Activated T-cell treated with anti-CD3 and anti-CD28 coated beads, Interleukin-2, amount 50 U/mL, for 24 hours (primary cell): ENCODE measurements at regions not wholly inside any gene's neighbourhood (a gene's known extent, or its start where the extent isn't known, plus 50 kb on each side); places are given as distances from the start of the nearest gene placed in this dataset.

ENCODE experiments used
- DNase-seq: peaks from one replicate; pipeline ENCODE4 v3.0.0-alpha.2; 2020
- H3K27ac Mint-ChIP-seq: 2 replicates; pipeline ENCODE4 v1.8.0; 2020; ENCODE audit warnings: mild to moderate bottlenecking, mixed read lengths
- H3K27me3 Mint-ChIP-seq: 2 replicates; pipeline ENCODE4 v1.8.0; 2020; ENCODE audit warnings: mixed read lengths
- H3K36me3 Mint-ChIP-seq: 2 replicates; pipeline ENCODE4 v1.8.0; 2020; ENCODE audit warnings: low read depth, mixed read lengths
- H3K4me1 Mint-ChIP-seq: 2 replicates; pipeline ENCODE4 v1.8.0; 2020; ENCODE audit warnings: low read depth, mixed read lengths
- H3K4me3 Mint-ChIP-seq: 2 replicates; pipeline ENCODE4 v1.8.0; 2020; ENCODE audit warnings: mild to moderate bottlenecking, moderate library complexity, mixed read lengths
- H3K9me3 Mint-ChIP-seq: 2 replicates; pipeline ENCODE4 v1.8.0; 2020; ENCODE audit warnings: mixed read lengths

GRCh38 chr2:237244976-237245646 lies 159.4 kb downstream of the COPS8 start:
- H3K36me3 Mint-ChIP-seq, result no peaks in the 10 kb centered on the region
- no peak for DNase-seq
- H3K4me1 Mint-ChIP-seq, result no peaks in the 10 kb centered on the region
- H3K9me3 Mint-ChIP-seq, result peaks cover 20% of the 10 kb centered on the region
- H3K27me3 Mint-ChIP-seq, result peaks cover 26% of the 10 kb centered on the region
- no peak overlapping the region for H3K4me3 Mint-ChIP-seq
- no peak overlapping the region for H3K27ac Mint-ChIP-seq

GRCh38 chr2:237250599-237250998 lies 163.4 kb downstream of the COL6A3 start:
- Mint-ChIP-seq H3K4me1 (no peaks in the 10 kb centered on the region), H3K9me3 (no peaks in the 10 kb centered on the region), H3K27ac (no peak overlapping the region), H3K36me3 (no peaks in the 10 kb centered on the region), H3K4me3 (no peak overlapping the region), H3K27me3 (peaks cover 40% of the 10 kb centered on the region)
- DNase-seq, result no peak

GRCh38 chr2:237251986-237252385 lies 162.0 kb downstream of the COL6A3 start:
- H3K4me3 Mint-ChIP-seq, result no peak overlapping the region
- H3K9me3 Mint-ChIP-seq, result no peaks in the 10 kb centered on the region
- no peaks in the 10 kb centered on the region for H3K36me3 Mint-ChIP-seq
- peaks cover 48% of the 10 kb centered on the region for H3K27me3 Mint-ChIP-seq
- H3K27ac Mint-ChIP-seq, result no peak overlapping the region
- no peaks in the 10 kb centered on the region for H3K4me1 Mint-ChIP-seq
- no peak for DNase-seq

- H3K4me3 Mint-ChIP-seq, result no peak overlapping the region
- H3K27me3 Mint-ChIP-seq, result peaks cover 50% of the 10 kb centered on the region
- no peak for DNase-seq
- H3K9me3 Mint-ChIP-seq, result no peaks in the 10 kb centered on the region
- H3K36me3 Mint-ChIP-seq, result no peaks in the 10 kb centered on the region
- peaks cover 2% of the 10 kb centered on the region for H3K4me1 Mint-ChIP-seq
- no peak overlapping the region for H3K27ac Mint-ChIP-seq
Measured at GRCh38 chr2:237253046-237253702, 160.8 kb downstream of the COL6A3 start.

- no peak for DNase-seq
- H3K27me3 Mint-ChIP-seq, result peaks cover 42% of the 10 kb centered on the region
- no peaks in the 10 kb centered on the region for H3K36me3 Mint-ChIP-seq
- no peak overlapping the region for H3K4me3 Mint-ChIP-seq
- peaks cover 2% of the 10 kb centered on the region for H3K4me1 Mint-ChIP-seq
- no peaks in the 10 kb centered on the region for H3K9me3 Mint-ChIP-seq
- no peak overlapping the region for H3K27ac Mint-ChIP-seq
Measured at GRCh38 chr2:237254369-237254861, 159.5 kb downstream of the COL6A3 start.

- Mint-ChIP-seq H3K36me3 (no peaks in the 10 kb centered on the region), H3K9me3 (no peaks in the 10 kb centered on the region), H3K27ac (no peak overlapping the region), H3K27me3 (peaks cover 36% of the 10 kb centered on the region), H3K4me3 (no peak overlapping the region), H3K4me1 (peaks cover 2% of the 10 kb centered on the region)
- DNase-seq, result no peak
Measured at GRCh38 chr2:237254911-237255578, 158.9 kb downstream of the COL6A3 start.

GRCh38 chr2:237256887-237257286 lies 157.1 kb downstream of the COL6A3 start:
- H3K4me1 Mint-ChIP-seq, result peaks cover 2% of the 10 kb centered on the region
- no peaks in the 10 kb centered on the region for H3K9me3 Mint-ChIP-seq
- no peak overlapping the region for H3K4me3 Mint-ChIP-seq
- peaks cover 36% of the 10 kb centered on the region for H3K27me3 Mint-ChIP-seq
- no peaks in the 10 kb centered on the region for H3K36me3 Mint-ChIP-seq
- DNase-seq, result no peak
- no peak overlapping the region for H3K27ac Mint-ChIP-seq

GRCh38 chr2:237257471-237257951 lies 156.5 kb downstream of the COL6A3 start:
- Mint-ChIP-seq H3K27ac (no peak overlapping the region), H3K4me3 (no peak overlapping the region), H3K4me1 (peaks cover 2% of the 10 kb centered on the region), H3K36me3 (no peaks in the 10 kb centered on the region), H3K27me3 (peaks cover 30% of the 10 kb centered on the region), H3K9me3 (no peaks in the 10 kb centered on the region)
- no peak for DNase-seq

- DNase-seq, result no peak
- Mint-ChIP-seq H3K36me3 (no peaks in the 10 kb centered on the region), H3K27me3 (peaks cover 26% of the 10 kb centered on the region), H3K9me3 (no peaks in the 10 kb centered on the region), H3K27ac (no peak overlapping the region), H3K4me1 (peaks cover 2% of the 10 kb centered on the region), H3K4me3 (no peak overlapping the region)
Measured at GRCh38 chr2:237258116-237258515, 155.8 kb downstream of the COL6A3 start.

- H3K4me3 Mint-ChIP-seq, result no peak overlapping the region
- no peak for DNase-seq
- peaks cover 24% of the 10 kb centered on the region for H3K27me3 Mint-ChIP-seq
Measured at GRCh38 chr2:237258615-237259014, 155.3 kb downstream of the COL6A3 start.

GRCh38 chr2:237259201-237259600 lies 154.8 kb downstream of the COL6A3 start:
- Mint-ChIP-seq H3K4me1 (peaks cover 2% of the 10 kb centered on the region), H3K4me3 (no peak overlapping the region), H3K36me3 (no peaks in the 10 kb centered on the region), H3K27me3 (peaks cover 18% of the 10 kb centered on the region), H3K9me3 (no peaks in the 10 kb centered on the region), H3K27ac (no peak overlapping the region)
- no peak for DNase-seq

More at GRCh38 chr2:237258615-237259014, 155.3 kb downstream of the COL6A3 start:
- H3K27ac Mint-ChIP-seq, result no peak overlapping the region
- H3K36me3 Mint-ChIP-seq, result no peaks in the 10 kb centered on the region
- peaks cover 2% of the 10 kb centered on the region for H3K4me1 Mint-ChIP-seq
- no peaks in the 10 kb centered on the region for H3K9me3 Mint-ChIP-seq

- Mint-ChIP-seq H3K4me3 (no peak overlapping the region), H3K27me3 (peaks cover 13% of the 10 kb centered on the region), H3K27ac (no peak overlapping the region), H3K36me3 (no peaks in the 10 kb centered on the region), H3K4me1 (peaks cover 2% of the 10 kb centered on the region), H3K9me3 (no peaks in the 10 kb centered on the region)
- DNase-seq, result no peak
Measured at GRCh38 chr2:237260039-237260620, 153.8 kb downstream of the COL6A3 start.

- Mint-ChIP-seq H3K27ac (no peak overlapping the region), H3K4me3 (no peak overlapping the region), H3K36me3 (no peaks in the 10 kb centered on the region), H3K4me1 (peaks cover 2% of the 10 kb centered on the region), H3K27me3 (peaks cover 13% of the 10 kb centered on the region), H3K9me3 (no peaks in the 10 kb centered on the region)
- no peak for DNase-seq
Measured at GRCh38 chr2:237260686-237261085, 153.3 kb downstream of the COL6A3 start.

- Mint-ChIP-seq H3K36me3 (no peaks in the 10 kb centered on the region), H3K4me1 (peaks cover 2% of the 10 kb centered on the region), H3K27me3 (peaks cover 8% of the 10 kb centered on the region), H3K27ac (no peak overlapping the region), H3K9me3 (no peaks in the 10 kb centered on the region), H3K4me3 (no peak overlapping the region)
- no peak for DNase-seq
Measured at GRCh38 chr2:237261327-237261726, 152.6 kb downstream of the COL6A3 start.
